A673 (cell line): ENCODE measurements at regions not wholly inside any gene's neighbourhood (a gene's known extent, or its start where the extent isn't known, plus 50 kb on each side); places are given as distances from the start of the nearest gene placed in this dataset.

Experiments used
- BruUV-seq: library from RNA; stranded (reverse); fragments of 400-500 nt; replicated peaks from 2 replicates; lab custom pipeline; 2021; lab: Mats Ljungman, UMichigan
- CTCF ChIA-PET: fragments of 300-600 bp; sonication (Branson Sonifier 250); formaldehyde crosslinking; loops from one replicate; lab custom pipeline; 2022; ENCODE audit warnings: antibody characterized with exemption; lab: Charles Lee
- POLR2A ChIA-PET: fragments of 300-600 bp; sonication (Branson Sonifier 250); formaldehyde crosslinking; loops from one replicate; lab custom pipeline; 2022; ENCODE audit warnings: antibody characterized with exemption; ENCODE audit not compliant: low non-redundant PET; lab: Charles Lee
- DNase-seq: peaks from one replicate; pipeline ENCODE4 v3.0.0-alpha.2; 2015; ENCODE audit warnings: low spot score
- H3K27ac ChIP-seq: fragments of 200-600 bp; sonication (generic); 2 replicates; pipeline ENCODE4 v1.5.1; 2016; ENCODE audit warnings: mixed run types, low read depth, mild to moderate bottlenecking, mixed read lengths, antibody characterized with exemption, low read length; ENCODE audit not compliant: poor library complexity, severe bottlenecking
- H3K27me3 ChIP-seq: fragments of 200-600 bp; sonication (generic); replicated peaks from 2 replicates; pipeline ENCODE4 v1.6.1; 2017; ENCODE audit warnings: mixed run types, low read depth, mild to moderate bottlenecking, mixed read lengths, antibody characterized with exemption, low read length; ENCODE audit not compliant: insufficient read depth, poor library complexity
- H3K36me3 ChIP-seq: fragments of 200-600 bp; sonication (generic); 2 replicates; pipeline ENCODE4 v1.6.1; 2016; ENCODE audit warnings: mixed run types, mild to moderate bottlenecking, mixed read lengths, antibody characterized with exemption, low read length; ENCODE audit not compliant: insufficient read depth, poor library complexity, severe bottlenecking
- H3K4me1 ChIP-seq: fragments of 200-600 bp; sonication (generic); 2 replicates; pipeline ENCODE4 v1.6.1; 2017; ENCODE audit warnings: mixed run types, mild to moderate bottlenecking, mixed read lengths, antibody characterized with exemption, low read length; ENCODE audit not compliant: insufficient read depth, poor library complexity, severe bottlenecking
- H3K4me3 ChIP-seq: fragments of 200-600 bp; sonication (generic); 2 replicates; pipeline ENCODE4 v1.5.1; 2016; ENCODE audit warnings: low read depth, mixed run types, mild to moderate bottlenecking, mixed read lengths, low read length; ENCODE audit not compliant: poor library complexity, severe bottlenecking
- H3K9me3 ChIP-seq: fragments of 200-600 bp; sonication (generic); 2 replicates; pipeline ENCODE4 v1.6.1; 2016; ENCODE audit warnings: mixed run types, low read depth, mild to moderate bottlenecking, mixed read lengths, antibody characterized with exemption, low read length; ENCODE audit not compliant: poor library complexity, severe bottlenecking
- CTCF ChIP-seq: fragments of 300-800, 200-600 bp; sonication (generic); conservative IDR thresholded peaks from 2 replicates; pipeline ENCODE4 v1.5.1; 2017; ENCODE audit warnings: low read depth, mild to moderate bottlenecking, antibody characterized with exemption, low read length, moderate library complexity, mixed read lengths
- EZH2 ChIP-seq: fragments of 200-600 bp; sonication (generic); IDR thresholded peaks from 2 replicates; pipeline ENCODE4 v1.6.1; 2017; ENCODE audit warnings: borderline replicate concordance, low read depth, mild to moderate bottlenecking, mixed read lengths, antibody characterized with exemption, low read length; ENCODE audit not compliant: poor library complexity, severe bottlenecking
- intact Hi-C: fragments of 100-400 bp; cut with micrococcal nuclease; formaldehyde crosslinking; loops from one replicate; pipeline ENCODE4 v1.10.0; 2022; ENCODE audit not compliant: unreplicated experiment

- H3K27me3 ChIP-seq, result no peaks in the 10 kb centered on the region
- CTCF ChIA-PET, result no interaction called here
- POLR2A ChIA-PET, result no interaction called here
- no TSS peak for BruUV-seq
- H3K9me3 ChIP-seq, result no peaks in the 10 kb centered on the region
- no peak for DNase-seq
- intact Hi-C loops, result no loop called here
- TF ChIP-seq EZH2 (no peak), CTCF (no peak)
- H3K27ac ChIP-seq, result no peak overlapping the region
- peaks cover 7% of the 10 kb centered on the region for H3K4me1 ChIP-seq
- no peak overlapping the region for H3K4me3 ChIP-seq
- no peaks in the 10 kb centered on the region for H3K36me3 ChIP-seq
Measured at GRCh38 chr10:83955406-83955805, 183.9 kb upstream of the GHITM start.

GRCh38 chr10:83957168-83957947 is 182.0 kb upstream of the GHITM start:
- CTCF ChIA-PET, result no interaction called here
- intact Hi-C loops, result no loop called here
- DNase-seq, result peak; percentile 50
- no TSS peak for BruUV-seq
- Histone ChIP-seq H3K36me3 (no peaks in the 10 kb centered on the region), H3K27ac (no peak overlapping the region), H3K4me1 (peaks cover 7% of the 10 kb centered on the region), H3K27me3 (no peaks in the 10 kb centered on the region), H3K9me3 (no peaks in the 10 kb centered on the region), H3K4me3 (no peak overlapping the region)
- POLR2A ChIA-PET, result no interaction called here
- TF ChIP-seq EZH2 (no peak), CTCF (no peak)

GRCh38 chr10:83959328-83959727 is 180.0 kb upstream of the GHITM start:
- H3K36me3 ChIP-seq, result no peaks in the 10 kb centered on the region
- intact Hi-C loops, result no loop called here
- TF ChIP-seq CTCF (no peak), EZH2 (no peak)
- no peak overlapping the region for H3K27ac ChIP-seq
- no peaks in the 10 kb centered on the region for H3K9me3 ChIP-seq
- ChIA-PET CTCF (no interaction called here), POLR2A (no interaction called here)
- no peak overlapping the region for H3K4me3 ChIP-seq
- no peaks in the 10 kb centered on the region for H3K27me3 ChIP-seq
- peaks cover 7% of the 10 kb centered on the region for H3K4me1 ChIP-seq
- no TSS peak for BruUV-seq
- peak; percentile 42 for DNase-seq
